NK-92 treated with Interleukin-12 subunit alpha and Interleukin-12 subunit beta, amount 100 ng/mL, for 24 hours (cell line): ENCODE measurements at regions not wholly inside any gene's neighbourhood (a gene's known extent, or its start where the extent isn't known, plus 50 kb on each side); places are given as distances from the start of the nearest gene placed in this dataset.

Source experiments
- DNase-seq: peaks from one replicate; lab custom pipeline; 2025; lab: John Stamatoyannopoulos, UW

GRCh38 chr12:127533353-127533752, 733.6 kb upstream of the TMEM132C start:
- no peak for DNase-seq

- DNase-seq: no peak
Measured at GRCh38 chr12:127536833-127537428, 730.0 kb upstream of the TMEM132C start.

- no peak for DNase-seq
Measured at GRCh38 chr12:127538316-127538715, 728.7 kb upstream of the TMEM132C start.

GRCh38 chr12:127539226-127539858, 727.6 kb upstream of the TMEM132C start:
- no peak for DNase-seq

- DNase-seq: no peak
Measured at GRCh38 chr12:127542391-127542790, 724.6 kb upstream of the TMEM132C start.

- no peak for DNase-seq
Measured at GRCh38 chr12:127542931-127543330, 724.0 kb upstream of the TMEM132C start.

GRCh38 chr12:127546721-127547505, 720.1 kb upstream of the TMEM132C start:
- DNase-seq: no peak

GRCh38 chr12:127548123-127548553, 718.8 kb upstream of the TMEM132C start:
- no peak for DNase-seq

GRCh38 chr12:127550271-127550670, 716.7 kb upstream of the TMEM132C start:
- no peak for DNase-seq

- no peak for DNase-seq
Measured at GRCh38 chr12:127552838-127553237, 714.1 kb upstream of the TMEM132C start.

GRCh38 chr12:127555071-127555470, 711.9 kb upstream of the TMEM132C start:
- no peak for DNase-seq

GRCh38 chr12:127556231-127556886, 710.6 kb upstream of the TMEM132C start:
- DNase-seq: no peak

GRCh38 chr12:127558361-127558760, 708.6 kb upstream of the TMEM132C start:
- DNase-seq: no peak

GRCh38 chr12:127559349-127560040, 707.5 kb upstream of the TMEM132C start:
- peak; percentile 65 for DNase-seq

- no peak for DNase-seq
Measured at GRCh38 chr12:127560041-127560478, 706.9 kb upstream of the TMEM132C start.

- DNase-seq: no peak
Measured at GRCh38 chr12:127562816-127563215, 704.2 kb upstream of the TMEM132C start.

GRCh38 chr12:127565241-127565640, 701.7 kb upstream of the TMEM132C start:
- no peak for DNase-seq

- DNase-seq: no peak
Measured at GRCh38 chr12:127567531-127567930, 699.4 kb upstream of the TMEM132C start.

- no peak for DNase-seq
Measured at GRCh38 chr12:127570387-127570786, 696.6 kb upstream of the TMEM132C start.

- DNase-seq: no peak
Measured at GRCh38 chr12:127570793-127571360, 696.1 kb upstream of the TMEM132C start.

- DNase-seq: no peak
Measured at GRCh38 chr12:127571578-127571977, 695.4 kb upstream of the TMEM132C start.

- no peak for DNase-seq
Measured at GRCh38 chr12:127579446-127579845, 687.5 kb upstream of the TMEM132C start.
